NCI-H146 treated with DMSO at 0.1 percent for 48 hours (cell line): ENCODE measurements at regions not wholly inside any gene's neighbourhood (a gene's known extent, or its start where the extent isn't known, plus 50 kb on each side); places are given as distances from the start of the nearest gene placed in this dataset.

Experiments used
- DNase-seq: peaks from one replicate; lab custom pipeline; 2025; ENCODE audit not compliant: unreplicated experiment; lab: John Stamatoyannopoulos, UW

DNA sequence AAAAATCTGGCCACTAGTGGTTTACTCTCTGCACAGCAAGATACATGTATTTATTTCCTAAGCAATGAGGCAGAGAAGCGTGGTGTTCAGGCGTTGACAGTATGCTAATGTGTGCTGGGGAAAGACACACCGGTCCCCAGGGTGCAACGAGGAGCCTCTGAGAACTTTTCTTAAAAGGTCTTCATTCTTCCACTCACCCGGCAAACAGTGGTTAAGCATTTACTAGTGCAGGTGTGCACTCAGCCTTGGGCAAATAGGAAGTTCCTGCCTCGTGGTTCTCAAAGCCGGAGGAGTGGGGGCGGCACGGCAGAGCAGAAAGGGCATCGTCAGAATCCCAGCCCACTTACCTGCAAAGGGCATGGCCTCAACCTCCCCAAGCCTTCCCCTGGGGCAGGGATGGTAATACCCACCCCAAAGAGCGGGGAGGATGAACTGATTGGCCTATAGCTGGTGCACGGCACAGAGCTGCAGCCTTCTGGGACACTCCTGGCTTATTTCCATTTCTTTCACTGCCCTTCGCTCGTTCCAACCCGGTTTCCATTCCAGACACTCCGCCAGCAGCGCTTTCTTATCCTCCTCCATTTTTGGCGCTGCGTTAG, 184.3 kb upstream of the CTBP2 start:
- no peak for DNase-seq

DNA sequence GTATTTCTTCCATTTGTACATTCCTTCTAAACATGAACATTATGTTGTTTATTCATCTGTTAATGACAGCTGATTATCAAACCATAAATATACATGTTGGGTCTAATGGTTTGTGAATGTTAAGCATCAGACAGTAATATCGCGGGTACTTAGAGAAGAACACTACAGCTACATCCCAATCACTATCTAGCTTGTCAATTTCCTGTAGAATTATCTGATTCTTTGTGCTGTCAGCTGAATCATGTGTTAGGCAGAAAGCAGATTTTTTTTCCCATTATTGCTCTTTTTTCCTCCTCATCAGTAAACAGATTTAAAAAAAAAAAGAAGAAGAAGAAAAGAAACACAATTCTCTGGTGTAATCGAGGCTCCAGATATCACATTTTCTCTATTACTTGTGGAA, 183.6 kb upstream of the CTBP2 start:
- no peak for DNase-seq

DNA sequence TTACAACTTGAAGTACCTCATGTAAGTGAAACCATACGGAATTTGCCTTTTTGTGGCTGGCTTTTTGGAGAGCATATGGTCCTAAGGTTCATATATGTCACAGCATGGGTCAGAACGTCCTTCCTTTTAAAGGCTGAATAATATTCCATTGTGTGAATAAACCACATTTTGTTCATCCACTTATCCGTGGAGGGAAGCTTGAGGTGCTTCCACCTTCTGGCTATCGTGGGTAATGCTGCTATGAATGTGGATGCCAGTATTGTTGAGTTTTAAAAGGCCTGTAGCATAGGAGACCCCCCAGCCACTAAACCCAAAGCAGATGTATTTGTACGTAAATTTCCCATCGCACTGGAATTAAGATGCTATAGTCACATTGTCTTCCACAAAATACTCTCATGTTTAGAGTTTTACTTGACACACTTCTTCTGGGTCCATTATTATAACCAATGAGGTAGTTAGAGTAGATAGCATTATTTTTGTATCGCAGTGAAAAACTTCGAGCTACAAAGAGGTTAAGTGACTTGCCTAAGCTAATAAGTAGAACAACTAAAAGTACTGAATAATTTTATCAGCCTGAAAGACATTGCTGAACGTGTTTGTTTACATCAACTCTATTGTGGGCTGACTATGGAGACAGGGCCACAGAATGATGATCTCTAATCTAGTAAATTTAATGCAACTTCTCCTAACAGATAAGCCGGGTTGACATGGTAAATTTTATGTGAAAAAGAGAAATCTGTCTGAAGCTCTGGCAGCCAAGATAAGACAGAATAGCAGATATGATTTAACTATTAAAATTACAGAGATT, 183.0 kb upstream of the CTBP2 start:
- no peak for DNase-seq

- no peak for DNase-seq
Measured at GRCh38 chr10:125341611-125342010, 181.2 kb upstream of the CTBP2 start.

- DNase-seq, result no peak
Measured at GRCh38 chr10:125340903-125341302, 180.5 kb upstream of the CTBP2 start.

GRCh38 chr10:125337510-125337909, 177.1 kb upstream of the CTBP2 start:
- DNase-seq, result no peak

- DNase-seq, result no peak
Measured at GRCh38 chr10:125334545-125334944, 174.2 kb upstream of the CTBP2 start.

GRCh38 chr10:125333769-125334168, 173.4 kb upstream of the CTBP2 start:
- no peak for DNase-seq

DNA sequence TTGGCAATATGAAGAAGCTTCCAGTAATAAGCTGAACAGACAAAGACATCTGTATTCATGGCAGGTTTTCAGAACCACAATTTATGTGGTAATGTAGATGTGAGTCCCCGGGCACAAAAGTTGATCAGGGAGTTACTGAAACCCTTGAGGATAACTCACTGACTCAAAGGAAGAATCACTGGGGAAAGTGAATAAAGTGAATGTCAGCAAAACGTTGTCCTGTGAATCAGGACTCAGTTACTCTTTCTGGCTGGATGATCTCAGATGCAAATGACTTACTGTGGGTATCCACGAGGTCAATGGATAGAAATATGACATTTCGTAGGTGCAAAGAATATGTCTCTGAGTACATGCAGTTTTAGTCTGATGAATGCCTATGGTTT, 172.8 kb upstream of the CTBP2 start:
- DNase-seq, result no peak

- DNase-seq, result no peak
Measured at GRCh38 chr10:125332548-125333208, 172.3 kb upstream of the CTBP2 start.

- no peak for DNase-seq
Measured at GRCh38 chr10:125331056-125331455, 170.7 kb upstream of the CTBP2 start.

DNA sequence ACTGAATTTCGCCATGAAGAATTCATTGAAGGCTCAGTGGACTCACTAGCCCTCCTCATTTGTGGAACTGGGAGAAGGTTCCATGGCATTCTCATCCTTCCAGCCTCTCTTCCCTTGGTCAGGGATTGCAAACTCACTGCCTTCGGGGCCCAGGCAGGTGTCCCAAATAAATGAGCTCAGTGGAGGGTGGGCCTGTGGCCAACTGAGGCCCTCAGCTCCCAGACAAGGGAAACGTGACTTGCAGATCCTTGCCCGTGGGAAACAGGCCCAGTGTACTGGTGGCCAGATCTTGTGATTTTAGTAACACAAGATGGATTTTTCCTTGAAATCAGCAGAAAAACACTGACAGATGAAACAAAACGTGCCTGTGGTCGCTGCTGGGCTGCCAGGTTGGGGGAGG, 168.7 kb upstream of the CTBP2 start:
- DNase-seq, result no peak

- no peak for DNase-seq
Measured at GRCh38 chr10:125325326-125325725, 165.0 kb upstream of the CTBP2 start.

DNA sequence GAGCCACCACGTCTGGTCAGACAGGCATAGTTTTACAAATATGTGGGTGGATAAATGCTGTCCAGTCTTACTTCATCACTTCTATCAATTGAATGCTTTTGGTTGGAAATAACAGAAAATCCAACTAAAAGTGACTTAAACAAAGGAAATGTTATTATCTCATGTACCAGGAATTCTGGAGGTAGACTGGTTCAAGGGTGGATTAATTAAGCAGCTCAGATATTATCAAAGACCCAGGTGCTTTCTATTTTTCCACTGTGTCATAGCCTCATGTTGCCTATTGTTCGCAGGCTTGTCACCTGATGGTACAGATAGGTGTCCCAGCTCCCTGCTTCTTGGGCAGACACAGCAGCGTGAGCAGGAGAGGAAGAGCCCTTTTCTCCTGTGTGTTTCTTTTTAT, 156.1 kb upstream of the CTBP2 start:
- DNase-seq, result no peak

GRCh38 chr10:125300937-125301336, 140.6 kb upstream of the CTBP2 start:
- DNase-seq, result no peak

DNA sequence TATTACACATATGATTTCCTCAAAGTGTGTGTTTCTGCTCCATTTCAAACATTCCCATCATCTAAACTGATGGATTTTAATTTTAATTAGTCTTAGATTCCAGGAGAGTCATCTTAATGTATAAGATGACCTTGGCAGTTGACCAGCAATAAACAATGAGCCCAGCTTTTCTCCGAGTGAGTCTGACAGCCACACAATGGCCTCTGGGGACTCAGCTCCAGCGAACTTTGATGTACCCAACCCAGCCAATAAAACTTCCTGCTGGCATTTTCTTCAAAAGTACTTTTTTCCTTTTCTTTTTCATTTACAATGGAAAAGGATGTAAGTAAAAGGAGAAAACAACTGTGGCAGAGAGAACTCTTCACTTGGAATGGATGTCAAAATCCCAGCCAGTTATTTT, 139.1 kb upstream of the CTBP2 start:
- no peak for DNase-seq

DNA sequence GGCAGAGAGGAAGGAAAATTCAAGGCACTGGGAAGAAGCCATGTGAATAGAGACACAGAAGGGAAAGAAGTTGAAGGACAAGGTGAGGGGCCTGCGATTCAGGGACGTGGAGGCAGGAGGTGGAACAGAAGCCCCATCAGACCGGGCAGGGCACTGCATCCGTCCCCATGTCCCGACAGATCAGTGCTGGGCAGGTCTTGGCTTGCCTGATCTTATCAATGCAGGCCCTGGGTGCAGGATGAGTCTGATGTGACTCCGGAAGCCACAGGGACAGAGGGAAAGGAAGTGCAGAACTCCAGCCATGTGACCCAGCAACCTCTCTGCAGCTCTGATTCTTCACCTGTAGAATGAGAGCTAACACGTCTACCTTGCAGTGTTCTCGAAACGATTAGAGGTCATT, 136.2 kb upstream of the CTBP2 start:
- DNase-seq, result no peak

DNA sequence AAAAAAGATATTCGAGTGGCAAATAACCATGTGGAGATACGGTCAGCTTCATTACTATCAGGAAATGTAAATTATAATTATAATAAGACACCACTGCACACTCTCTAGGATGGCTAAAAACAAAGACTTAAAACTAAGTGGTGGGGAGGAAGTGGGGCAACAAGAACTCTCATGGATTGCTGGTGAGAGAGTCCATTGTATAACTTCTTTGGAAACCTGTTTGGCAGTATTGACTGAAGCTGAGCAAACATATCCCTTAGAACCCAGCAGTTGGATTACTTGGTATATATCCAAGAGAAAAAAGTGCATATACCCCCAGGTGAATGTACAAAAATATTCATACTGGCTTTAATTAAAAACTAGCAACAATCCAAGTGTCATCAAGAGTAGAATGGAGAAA, 133.7 kb upstream of the CTBP2 start:
- no peak for DNase-seq

DNA sequence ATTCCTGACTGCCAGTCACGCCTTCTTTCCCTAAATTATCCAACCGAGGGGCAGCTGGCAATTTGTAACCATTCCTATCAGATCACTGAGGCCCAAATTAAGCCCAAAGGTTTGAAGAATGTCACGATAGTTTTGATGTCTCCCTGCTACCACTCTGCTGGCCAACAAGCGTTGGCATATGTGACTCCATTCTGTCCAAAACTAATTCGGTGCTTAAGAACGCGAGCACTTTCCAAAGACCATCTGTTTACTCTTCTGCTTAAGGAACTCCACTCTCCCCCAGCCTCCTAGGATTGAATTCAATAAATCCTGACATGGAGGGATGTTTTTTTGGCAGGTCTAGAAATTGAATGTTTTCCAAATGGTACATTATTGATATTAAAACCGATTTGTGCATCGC, 131.5 kb upstream of the CTBP2 start:
- DNase-seq, result no peak

DNA sequence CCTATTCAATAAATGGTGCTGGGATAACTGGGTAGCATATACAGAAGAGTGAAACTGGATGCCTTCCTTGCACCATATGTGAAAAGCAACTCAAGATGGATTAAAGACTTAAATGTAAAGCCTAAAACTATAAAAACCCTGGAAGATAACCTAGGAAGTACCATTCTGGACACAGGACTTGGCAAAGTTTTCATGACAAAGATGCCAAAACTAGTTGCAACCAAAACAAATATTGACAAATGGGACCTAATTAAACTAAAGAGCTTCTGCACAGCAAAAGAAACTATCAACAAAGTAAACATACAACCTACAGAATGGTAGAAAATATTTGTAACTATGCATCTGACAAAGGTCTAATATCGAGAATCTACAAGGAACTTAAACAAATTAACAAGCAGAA, 129.1 kb upstream of the CTBP2 start:
- no peak for DNase-seq

- no peak for DNase-seq
Measured at GRCh38 chr10:125284875-125285597, 124.7 kb upstream of the CTBP2 start.
